Type B pancreatic cell (in vitro differentiated cells): ENCODE measurements at regions not wholly inside any gene's neighbourhood (a gene's known extent, or its start where the extent isn't known, plus 50 kb on each side); places are given as distances from the start of the nearest gene placed in this dataset.

ENCODE experiments used
- DNase-seq: peaks from one replicate; pipeline ENCODE4 v3.0.0; 2021; ENCODE audit warnings: mixed read lengths; ENCODE audit not compliant: unreplicated experiment; ENCODE audit errors: extremely low spot score
- H3K27ac Mint-ChIP-seq: 2 replicates; pipeline ENCODE4 v1.8.0; 2021; ENCODE audit warnings: mild to moderate bottlenecking, mixed read lengths
- H3K27me3 Mint-ChIP-seq: 2 replicates; pipeline ENCODE4 v1.8.0; 2021; ENCODE audit warnings: mixed read lengths
- H3K36me3 Mint-ChIP-seq: 2 replicates; pipeline ENCODE4 v1.8.0; 2021; ENCODE audit warnings: mixed read lengths
- H3K4me1 Mint-ChIP-seq: one replicate; pipeline ENCODE4 v1.8.0; 2021; ENCODE audit warnings: mixed read lengths; ENCODE audit not compliant: unreplicated experiment
- H3K4me3 Mint-ChIP-seq: 2 replicates; pipeline ENCODE4 v1.8.0; 2021; ENCODE audit warnings: mild to moderate bottlenecking, mixed read lengths
- H3K9me3 Mint-ChIP-seq: 2 replicates; pipeline ENCODE4 v1.8.0; 2021; ENCODE audit warnings: mixed read lengths
- TF ChIP-seq, protein P1 (sequence below): fragments of 200-600 bp; sonication (generic); conservative IDR thresholded peaks from 2 replicates; pipeline ENCODE4 v1.5.0; 2021; ENCODE audit warnings: antibody characterized with exemption, mild to moderate bottlenecking

DNA sequence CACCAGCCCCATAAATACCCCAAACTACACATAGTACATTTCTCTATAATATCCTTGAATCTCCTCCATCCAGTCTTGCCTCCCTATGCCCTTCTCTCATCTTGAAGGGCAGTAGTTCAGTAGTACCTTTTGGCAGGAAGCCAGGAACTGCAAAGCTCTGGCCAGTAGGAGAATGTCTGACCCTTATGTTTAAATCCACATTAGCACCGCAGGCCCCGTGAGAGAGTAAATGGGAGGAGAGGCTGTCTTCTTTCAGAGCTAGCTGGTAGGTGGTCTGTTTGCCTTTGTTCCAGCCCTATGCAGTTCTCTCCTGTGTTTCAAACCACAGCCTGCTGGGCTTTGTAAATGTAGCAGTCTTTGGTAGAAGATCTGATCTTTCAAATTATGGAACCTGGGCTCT is 690.7 kb downstream of the DOK5 start:
- Mint-ChIP-seq H3K9me3 (no peaks in the 10 kb centered on the region), H3K4me1 (peaks cover 5% of the 10 kb centered on the region), H3K27me3 (peaks cover 3% of the 10 kb centered on the region), H3K36me3 (no peaks in the 10 kb centered on the region), H3K4me3 (no peak overlapping the region), H3K27ac (no peak overlapping the region)
- TF ChIP-seq, protein P1, sequence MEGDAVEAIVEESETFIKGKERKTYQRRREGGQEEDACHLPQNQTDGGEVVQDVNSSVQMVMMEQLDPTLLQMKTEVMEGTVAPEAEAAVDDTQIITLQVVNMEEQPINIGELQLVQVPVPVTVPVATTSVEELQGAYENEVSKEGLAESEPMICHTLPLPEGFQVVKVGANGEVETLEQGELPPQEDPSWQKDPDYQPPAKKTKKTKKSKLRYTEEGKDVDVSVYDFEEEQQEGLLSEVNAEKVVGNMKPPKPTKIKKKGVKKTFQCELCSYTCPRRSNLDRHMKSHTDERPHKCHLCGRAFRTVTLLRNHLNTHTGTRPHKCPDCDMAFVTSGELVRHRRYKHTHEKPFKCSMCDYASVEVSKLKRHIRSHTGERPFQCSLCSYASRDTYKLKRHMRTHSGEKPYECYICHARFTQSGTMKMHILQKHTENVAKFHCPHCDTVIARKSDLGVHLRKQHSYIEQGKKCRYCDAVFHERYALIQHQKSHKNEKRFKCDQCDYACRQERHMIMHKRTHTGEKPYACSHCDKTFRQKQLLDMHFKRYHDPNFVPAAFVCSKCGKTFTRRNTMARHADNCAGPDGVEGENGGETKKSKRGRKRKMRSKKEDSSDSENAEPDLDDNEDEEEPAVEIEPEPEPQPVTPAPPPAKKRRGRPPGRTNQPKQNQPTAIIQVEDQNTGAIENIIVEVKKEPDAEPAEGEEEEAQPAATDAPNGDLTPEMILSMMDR = no peak
- DNase-seq = no peak

DNA sequence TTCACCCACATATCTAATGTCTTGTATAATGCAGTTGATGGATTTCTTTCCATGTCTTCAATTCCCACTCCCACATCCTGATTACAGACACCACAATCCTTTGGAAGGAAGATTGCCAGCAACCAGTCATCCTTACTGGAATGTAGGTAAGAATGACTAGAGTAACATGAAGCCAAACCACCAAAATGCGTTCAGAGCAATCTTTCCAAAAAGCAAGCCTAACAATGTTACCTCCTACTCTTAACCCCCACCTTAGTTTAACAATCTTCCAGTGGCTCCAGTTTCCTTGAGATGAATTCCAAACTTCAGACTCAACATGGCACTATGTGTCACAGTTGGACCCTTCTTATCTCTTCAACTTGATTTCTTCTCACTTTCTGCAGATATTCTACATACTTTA is 685.6 kb downstream of the DOK5 start:
- Mint-ChIP-seq H3K27me3 (peaks cover 6% of the 10 kb centered on the region), H3K4me1 (peaks cover 4% of the 10 kb centered on the region), H3K9me3 (no peaks in the 10 kb centered on the region), H3K27ac (no peak overlapping the region), H3K36me3 (no peaks in the 10 kb centered on the region), H3K4me3 (no peak overlapping the region)
- no peak for DNase-seq
- TF ChIP-seq, protein P1 = no peak

DNA sequence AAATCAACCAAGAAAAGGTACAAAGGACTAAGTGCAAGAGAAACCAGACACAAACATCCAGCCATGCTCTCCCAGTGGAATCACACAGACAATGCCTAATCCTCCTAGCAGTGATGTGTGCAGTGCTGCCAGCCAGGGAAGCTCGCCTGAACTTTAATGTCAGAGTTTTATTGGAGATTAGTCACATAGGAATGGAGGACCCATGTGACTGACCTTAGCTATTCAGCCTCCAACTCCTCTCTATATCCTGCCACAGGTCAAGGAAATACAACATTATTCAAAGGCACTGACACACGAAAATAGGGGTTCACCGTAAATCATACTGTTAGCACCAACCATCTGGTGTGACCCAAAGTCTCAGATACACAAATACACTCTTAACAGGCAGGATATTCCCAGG is 684.6 kb downstream of the DOK5 start:
- H3K4me3 Mint-ChIP-seq = no peak overlapping the region
- peaks cover 4% of the 10 kb centered on the region for H3K27me3 Mint-ChIP-seq
- H3K4me1 Mint-ChIP-seq = no peaks in the 10 kb centered on the region
- H3K9me3 Mint-ChIP-seq = no peaks in the 10 kb centered on the region
- H3K36me3 Mint-ChIP-seq = no peaks in the 10 kb centered on the region
- TF ChIP-seq, protein P1 = no peak
- DNase-seq = no peak
- H3K27ac Mint-ChIP-seq = no peak overlapping the region

DNA sequence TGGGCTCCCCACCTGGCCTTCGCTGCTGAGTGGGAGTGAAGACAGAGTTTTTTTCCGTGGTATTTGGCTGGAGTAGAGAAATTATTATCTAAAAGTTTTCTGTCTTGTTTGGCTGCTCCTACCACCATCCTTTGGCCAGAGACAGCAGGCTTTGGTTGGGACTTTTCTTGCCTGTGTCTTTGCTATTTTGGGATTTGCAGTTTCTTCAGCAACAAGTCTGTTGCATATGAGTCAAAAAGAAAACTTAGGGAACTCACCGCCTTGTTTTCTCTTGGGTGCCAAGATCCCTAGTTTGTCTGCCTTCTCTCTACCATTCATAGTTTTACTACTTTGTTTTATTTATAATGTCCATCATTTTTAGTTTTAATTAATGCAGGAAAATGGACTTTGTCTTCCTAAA is 683.8 kb downstream of the DOK5 start:
- H3K4me1 Mint-ChIP-seq = no peaks in the 10 kb centered on the region
- TF ChIP-seq, protein P1 = no peak
- H3K27me3 Mint-ChIP-seq = peaks cover 4% of the 10 kb centered on the region
- no peaks in the 10 kb centered on the region for H3K9me3 Mint-ChIP-seq
- H3K4me3 Mint-ChIP-seq = no peak overlapping the region
- no peak for DNase-seq
- no peak overlapping the region for H3K27ac Mint-ChIP-seq
- H3K36me3 Mint-ChIP-seq = no peaks in the 10 kb centered on the region

DNA sequence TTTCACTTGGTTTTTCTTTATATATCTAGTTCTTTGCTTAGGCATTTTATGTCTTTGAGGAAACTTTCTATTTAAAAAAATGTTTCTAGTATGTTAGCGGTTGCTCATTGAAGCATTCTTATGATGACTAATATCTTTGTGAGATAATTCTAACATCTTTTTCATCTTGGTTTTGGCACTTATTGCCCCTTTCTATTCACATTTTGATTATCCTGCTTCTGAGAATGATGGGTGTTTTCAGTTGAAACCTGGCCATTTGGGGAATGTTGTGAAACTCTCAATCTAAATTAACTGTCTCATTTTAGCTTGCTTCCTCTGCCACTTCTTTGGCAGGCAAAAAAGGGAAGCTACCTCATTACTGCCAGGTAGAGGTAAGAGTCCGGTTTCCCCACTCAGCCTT is 683.1 kb downstream of the DOK5 start:
- Mint-ChIP-seq H3K36me3 (no peaks in the 10 kb centered on the region), H3K9me3 (no peaks in the 10 kb centered on the region), H3K27ac (no peak overlapping the region)

More for the DNA sequence above, 683.1 kb downstream of the DOK5 start:
- Mint-ChIP-seq H3K27me3 (peaks cover 4% of the 10 kb centered on the region), H3K4me1 (no peaks in the 10 kb centered on the region), H3K4me3 (no peak overlapping the region)
- no peak for DNase-seq
- TF ChIP-seq, protein P1 = no peak
